ENCODE measurements at regions not wholly inside any gene's neighbourhood (a gene's known extent, or its start where the extent isn't known, plus 50 kb on each side); places are given as distances from the start of the nearest gene placed in this dataset.

GRCh38 chr10:8576911-8577310, 522.4 kb downstream of the GATA3 start:
- WGBS = 61% methylated on average over 3 of the region's 3 CpGs
- H3K27me3 ChIP-seq (ENCODE audit: control insufficient read depth in 4 of 4, insufficient read depth in 4 of 4, low read length in 3 of 4) = no peaks in the 10 kb centered on the region
- H3K36me3 ChIP-seq (ENCODE audit: control insufficient read depth in 4 of 4, insufficient read depth in 3 of 4, low read depth in 1 of 4, low read length in 3 of 4) = no peaks in the 10 kb centered on the region

GRCh38 chr10:8577686-8578085, 523.2 kb downstream of the GATA3 start:
- no peak for DNase-seq (ENCODE audit: low spot score)
- no peaks in the 10 kb centered on the region for H3K4me1 ChIP-seq (ENCODE audit: control insufficient read depth in 4 of 4, insufficient read depth in 4 of 4, low read length in 3 of 4)
- H3K36me3 ChIP-seq (ENCODE audit: control insufficient read depth in 4 of 4, insufficient read depth in 3 of 4, low read depth in 1 of 4, low read length in 3 of 4) = no peaks in the 10 kb centered on the region
- H3K9me3 ChIP-seq (ENCODE audit: control insufficient read depth in 4 of 4, low read length in 3 of 4) = no peaks in the 10 kb centered on the region
- no peak overlapping the region for H3K9ac ChIP-seq (ENCODE audit: low read depth in 1 of 2, low read length in 2 of 2)
- no peaks in the 10 kb centered on the region for H3K27me3 ChIP-seq (ENCODE audit: control insufficient read depth in 4 of 4, insufficient read depth in 4 of 4, low read length in 3 of 4)
- no peak overlapping the region for H3K27ac ChIP-seq (ENCODE audit: low read depth in 1 of 2, low read length in 2 of 2)
- H3K4me3 ChIP-seq (ENCODE audit: low read depth in 1 of 3, low read length in 3 of 3) = no peak overlapping the region
- 83% methylated on average over 7 of the region's 7 CpGs for WGBS
- TF ChIP-seq JUND (IDR thresholded peaks at IDR 0.05) (no peak), FOXA1 (IDR thresholded peaks at IDR 0.05) (no peak), FOXA2 (IDR thresholded peaks at IDR 0.05) (no peak), HNF4G (IDR thresholded peaks at IDR 0.05) (no peak), RXRA (IDR thresholded peaks at IDR 0.05) (no peak), TAF1 (conservative IDR thresholded peaks at IDR 0.05) (no peak), RAD21 (IDR thresholded peaks at IDR 0.05) (no peak), NR2F2 (IDR thresholded peaks at IDR 0.05) (no peak), EGR1 (IDR thresholded peaks at IDR 0.05; ENCODE audit: low read depth in 2 of 2) (no peak), HNF4A (conservative IDR thresholded peaks at IDR 0.05) (no peak), SP1 (IDR thresholded peaks at IDR 0.05) (no peak), MAX (IDR thresholded peaks at IDR 0.05) (no peak), GABPA (IDR thresholded peaks at IDR 0.05 in 1 of 2, conservative IDR thresholded peaks at IDR 0.05 in 1 of 2) (no peak), ATF3 (IDR thresholded peaks at IDR 0.05) (no peak)

More at GRCh38 chr10:8576911-8577310, 522.4 kb downstream of the GATA3 start:
- DNase-seq (ENCODE audit: low spot score) = no peak
- Histone ChIP-seq H3K4me1 (ENCODE audit: control insufficient read depth in 4 of 4, insufficient read depth in 4 of 4, low read length in 3 of 4) (no peaks in the 10 kb centered on the region), H3K9me3 (ENCODE audit: control insufficient read depth in 4 of 4, low read length in 3 of 4) (no peaks in the 10 kb centered on the region), H3K4me3 (ENCODE audit: low read depth in 1 of 3, low read length in 3 of 3) (no peak overlapping the region), H3K27ac (ENCODE audit: low read depth in 1 of 2, low read length in 2 of 2) (no peak overlapping the region), H3K9ac (ENCODE audit: low read depth in 1 of 2, low read length in 2 of 2) (no peak overlapping the region)
- TF ChIP-seq RXRA (IDR thresholded peaks at IDR 0.05) = no peak
- TF ChIP-seq JUND (IDR thresholded peaks at IDR 0.05) = no peak
- TF ChIP-seq FOXA1 (IDR thresholded peaks at IDR 0.05) = no peak
- TF ChIP-seq EGR1 (IDR thresholded peaks at IDR 0.05; ENCODE audit: low read depth in 2 of 2) = no peak

GRCh38 chr10:8581521-8582225, 527.2 kb downstream of the GATA3 start:
- H3K36me3 ChIP-seq (ENCODE audit: control insufficient read depth in 4 of 4, insufficient read depth in 3 of 4, low read depth in 1 of 4, low read length in 3 of 4) = no peaks in the 10 kb centered on the region
- H3K4me1 ChIP-seq (ENCODE audit: control insufficient read depth in 4 of 4, insufficient read depth in 4 of 4, low read length in 3 of 4) = no peaks in the 10 kb centered on the region
- no peak overlapping the region for H3K27ac ChIP-seq (ENCODE audit: low read depth in 1 of 2, low read length in 2 of 2)
- no peak overlapping the region for H3K9ac ChIP-seq (ENCODE audit: low read depth in 1 of 2, low read length in 2 of 2)
- no peak for DNase-seq (ENCODE audit: low spot score)
- 71% methylated on average over 11 of the region's 11 CpGs for WGBS
- no peak overlapping the region for H3K4me3 ChIP-seq (ENCODE audit: low read depth in 1 of 3, low read length in 3 of 3)
- H3K27me3 ChIP-seq (ENCODE audit: control insufficient read depth in 4 of 4, insufficient read depth in 4 of 4, low read length in 3 of 4) = no peaks in the 10 kb centered on the region
- no peaks in the 10 kb centered on the region for H3K9me3 ChIP-seq (ENCODE audit: control insufficient read depth in 4 of 4, low read length in 3 of 4)
- no peak for TF ChIP-seq HNF4G (IDR thresholded peaks at IDR 0.05)
- TF ChIP-seq REST (IDR thresholded peaks at IDR 0.05) = no peak
- TF ChIP-seq EGR1 (IDR thresholded peaks at IDR 0.05; ENCODE audit: low read depth in 2 of 2) = no peak
- no peak for TF ChIP-seq SP1 (IDR thresholded peaks at IDR 0.05)
- no peak for TF ChIP-seq RAD21 (IDR thresholded peaks at IDR 0.05)
- TF ChIP-seq NR2F2 (IDR thresholded peaks at IDR 0.05) = no peak
- TF ChIP-seq YY1 (IDR thresholded peaks at IDR 0.05) = no peak
- TF ChIP-seq FOXA1 (IDR thresholded peaks at IDR 0.05) = no peak
- TF ChIP-seq TAF1 (conservative IDR thresholded peaks at IDR 0.05) = no peak
- TF ChIP-seq CTCF (IDR thresholded peaks at IDR 0.05; ENCODE audit: low read depth, low read length, missing input control) = no peak
- TF ChIP-seq MAX (IDR thresholded peaks at IDR 0.05) = no peak
- TF ChIP-seq ATF3 (IDR thresholded peaks at IDR 0.05) = no peak
- TF ChIP-seq JUND (IDR thresholded peaks at IDR 0.05) = no peak
- TF ChIP-seq HNF4A (conservative IDR thresholded peaks at IDR 0.05) = no peak
- TF ChIP-seq RXRA (IDR thresholded peaks at IDR 0.05) = no peak
- TF ChIP-seq GABPA (IDR thresholded peaks at IDR 0.05 in 1 of 2, conservative IDR thresholded peaks at IDR 0.05 in 1 of 2) = no peak
- no peak for TF ChIP-seq FOXA2 (IDR thresholded peaks at IDR 0.05)
